GM18861 (cell line): ENCODE measurements at regions not wholly inside any gene's neighbourhood (a gene's known extent, or its start where the extent isn't known, plus 50 kb on each side); places are given as distances from the start of the nearest gene placed in this dataset.
"Not testable (repeated sequence)": the region's sequence is repeated elsewhere in the genome, so short reads cannot be mapped to it uniquely, and the experiment has no call there.

Experiments used
- ATAC-seq: cut with Tn5 transposase; IDR thresholded peaks from one replicate; pipeline ENCODE4 v1.9.1; 2021; ENCODE audit not compliant: unreplicated experiment

DNA sequence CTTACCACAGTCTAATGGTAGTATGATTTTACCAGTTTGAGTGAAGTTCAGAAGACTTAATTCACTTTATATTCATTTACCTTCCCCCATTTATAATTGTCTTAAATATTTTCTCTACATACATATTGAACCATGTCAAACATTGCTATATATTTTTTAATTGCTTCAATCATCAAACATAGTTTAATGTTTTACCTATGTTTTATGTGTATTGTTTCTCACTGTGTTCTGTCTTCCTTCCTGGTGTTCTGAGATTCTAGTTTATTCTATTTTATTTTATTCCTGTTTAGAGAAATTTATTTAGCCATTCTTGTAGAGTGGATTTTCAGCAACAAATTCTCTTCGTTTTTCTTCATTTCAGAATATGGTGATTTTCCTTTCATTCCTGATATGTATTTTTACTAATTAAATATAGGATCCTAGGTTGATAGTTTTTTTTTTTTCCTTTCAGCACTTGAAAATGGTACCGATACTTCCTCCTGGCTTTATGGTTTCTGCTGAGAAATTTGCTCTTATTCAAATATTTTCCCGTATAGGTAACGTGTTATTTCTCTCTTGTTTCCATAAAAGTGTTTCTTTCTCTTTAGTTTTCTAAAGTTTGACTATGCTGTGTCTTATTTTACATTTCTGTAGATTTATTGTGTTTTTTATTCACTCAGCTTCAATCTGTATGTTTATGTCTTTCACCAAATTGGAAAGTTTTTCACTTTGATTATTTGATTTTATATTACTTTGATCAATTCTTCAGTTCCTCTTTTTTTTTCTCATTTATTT lies 201.8 kb upstream of the AGR3 start:
- no peak for ATAC-seq

DNA sequence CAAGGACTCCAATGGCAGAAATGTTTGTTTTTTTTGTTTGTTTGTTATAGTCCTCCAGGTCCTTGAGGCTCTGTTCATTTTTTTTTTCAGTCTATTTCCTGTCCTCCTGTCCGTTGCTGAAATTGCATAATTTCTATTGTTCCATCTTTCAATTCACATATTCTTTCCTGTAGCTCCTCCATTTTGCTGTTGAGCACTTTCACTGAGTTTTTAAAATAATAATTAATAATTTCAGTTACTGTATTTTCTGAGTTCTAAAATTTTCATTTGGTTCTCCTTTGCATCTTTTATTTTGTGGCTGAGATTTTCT lies 202.3 kb upstream of the AGR3 start:
- ATAC-seq = no peak

DNA sequence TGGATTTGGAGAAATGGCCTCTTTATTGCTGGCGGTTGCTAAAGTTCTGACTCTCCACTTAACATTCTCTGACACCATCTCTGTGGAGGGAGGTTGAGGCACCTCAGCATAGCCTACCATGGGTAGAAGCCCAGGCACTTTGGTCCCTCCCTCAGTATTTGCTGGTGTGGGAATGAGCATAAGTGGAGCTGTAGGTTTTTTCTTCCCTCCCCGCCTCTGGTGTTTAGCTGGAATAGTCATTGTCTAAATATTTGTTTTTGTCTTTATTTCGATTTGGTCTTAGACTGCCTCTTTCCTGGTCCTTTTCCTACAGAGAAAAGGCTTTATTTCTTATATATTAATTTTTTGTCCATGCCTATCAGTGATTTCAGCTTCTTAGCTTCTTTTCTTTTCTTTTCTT lies 203.4 kb upstream of the AGR3 start:
- no peak for ATAC-seq

DNA sequence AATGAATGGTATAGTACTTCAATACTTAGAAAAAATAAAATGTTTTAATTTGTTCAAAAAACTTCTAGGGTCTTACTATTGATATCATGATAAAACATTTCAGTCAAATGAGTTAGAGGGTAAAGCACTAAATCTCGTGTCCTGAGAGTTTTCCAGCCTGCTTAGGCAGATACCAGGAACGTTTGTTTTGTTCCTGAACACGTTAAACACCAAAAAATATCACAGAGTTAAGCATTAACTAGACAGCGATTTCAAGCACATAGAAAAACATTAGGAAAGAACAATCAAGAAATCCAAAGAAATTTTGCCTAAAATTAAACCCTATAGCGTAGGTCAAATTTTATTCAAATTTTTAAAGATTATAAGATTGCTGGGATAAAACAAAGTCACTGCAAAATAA lies 204.6 kb upstream of the AGR3 start:
- ATAC-seq = no peak

DNA sequence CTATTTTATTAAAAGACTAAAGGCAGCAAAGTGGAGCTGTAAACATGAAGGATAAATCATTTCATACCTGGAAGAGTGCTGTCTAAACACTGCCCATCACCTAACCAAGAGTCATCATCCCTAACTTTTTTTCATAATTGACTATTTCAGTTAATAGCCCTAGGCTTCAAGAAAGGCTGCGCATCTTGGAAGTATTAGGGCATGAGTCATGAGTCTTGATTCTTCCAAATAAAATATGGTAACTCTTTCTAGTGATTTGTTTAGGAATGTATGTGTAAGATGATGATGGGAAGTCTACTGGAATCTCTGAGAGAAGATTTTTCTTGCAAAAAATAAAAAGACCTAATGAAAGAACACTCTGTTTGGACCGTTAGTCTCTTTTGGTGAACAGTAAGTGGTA lies 207.7 kb upstream of the AHR start:
- ATAC-seq = no peak

DNA sequence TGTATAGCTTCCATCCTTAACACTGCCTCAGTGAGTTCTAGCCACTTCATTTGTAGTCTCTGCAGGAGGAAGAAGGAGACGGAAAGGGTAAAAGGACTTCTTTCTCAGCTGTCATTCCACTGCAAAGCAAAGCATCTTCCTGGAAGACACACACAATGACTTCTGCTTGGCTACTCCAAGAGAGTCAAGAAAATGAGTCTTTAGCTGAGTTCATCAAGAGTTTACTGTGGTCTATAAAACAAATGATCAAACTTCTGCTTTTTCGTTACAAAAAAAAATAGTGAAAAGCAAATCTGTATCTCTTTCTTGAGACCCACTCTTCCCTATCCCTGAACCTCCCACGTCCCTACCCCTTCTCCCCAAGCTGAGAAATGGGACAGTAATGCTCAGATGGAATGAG lies 205.0 kb upstream of the AHR start:
- no peak for ATAC-seq

DNA sequence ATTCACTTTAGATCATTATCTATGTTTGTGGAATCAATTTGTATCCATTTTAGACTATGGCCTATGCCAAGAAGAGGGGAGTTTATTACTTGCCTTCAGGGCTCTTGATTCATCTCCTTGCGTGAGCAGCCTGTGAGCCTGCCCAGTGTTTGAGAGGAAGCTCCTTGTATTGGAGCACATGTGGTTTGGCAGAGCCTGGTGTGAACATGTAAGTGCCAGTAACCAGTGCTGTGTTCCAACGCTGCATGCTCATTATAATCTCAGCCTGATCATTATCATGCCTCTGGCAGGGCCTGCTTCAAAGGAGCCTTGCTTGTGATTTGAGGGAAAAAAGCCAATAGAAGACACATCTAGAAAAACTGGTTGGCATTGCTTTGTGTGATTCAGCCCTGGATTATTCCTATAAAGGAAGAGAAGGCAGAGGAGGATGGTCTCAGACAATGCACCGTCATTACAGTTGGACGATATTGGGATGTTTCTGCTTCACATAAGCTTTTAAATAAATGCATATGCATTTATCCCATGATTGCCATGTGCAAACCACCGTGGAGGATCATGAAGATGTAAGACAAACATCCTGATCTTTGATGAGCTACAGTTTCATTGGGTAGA lies 203.4 kb upstream of the AHR start:
- ATAC-seq = no peak

DNA sequence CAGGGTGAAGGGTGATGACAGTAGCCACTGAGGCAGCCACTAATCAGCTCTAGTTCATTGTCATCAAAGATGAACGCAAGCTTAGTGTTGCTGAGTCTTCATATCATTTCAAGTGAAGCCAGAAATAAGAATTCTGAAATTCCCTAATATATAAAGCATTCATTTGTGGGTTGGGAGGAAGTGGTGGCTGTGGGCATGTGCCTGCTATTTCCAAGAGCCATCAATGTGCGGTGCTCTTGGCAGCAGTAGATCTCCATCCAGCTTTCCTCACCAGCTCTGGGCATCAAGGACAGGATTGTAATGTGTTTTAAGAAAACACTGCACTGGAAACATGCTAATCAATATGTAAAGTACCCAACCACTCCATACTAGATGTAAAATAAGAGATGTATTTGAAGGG lies 202.5 kb upstream of the AHR start:
- ATAC-seq = no peak

DNA sequence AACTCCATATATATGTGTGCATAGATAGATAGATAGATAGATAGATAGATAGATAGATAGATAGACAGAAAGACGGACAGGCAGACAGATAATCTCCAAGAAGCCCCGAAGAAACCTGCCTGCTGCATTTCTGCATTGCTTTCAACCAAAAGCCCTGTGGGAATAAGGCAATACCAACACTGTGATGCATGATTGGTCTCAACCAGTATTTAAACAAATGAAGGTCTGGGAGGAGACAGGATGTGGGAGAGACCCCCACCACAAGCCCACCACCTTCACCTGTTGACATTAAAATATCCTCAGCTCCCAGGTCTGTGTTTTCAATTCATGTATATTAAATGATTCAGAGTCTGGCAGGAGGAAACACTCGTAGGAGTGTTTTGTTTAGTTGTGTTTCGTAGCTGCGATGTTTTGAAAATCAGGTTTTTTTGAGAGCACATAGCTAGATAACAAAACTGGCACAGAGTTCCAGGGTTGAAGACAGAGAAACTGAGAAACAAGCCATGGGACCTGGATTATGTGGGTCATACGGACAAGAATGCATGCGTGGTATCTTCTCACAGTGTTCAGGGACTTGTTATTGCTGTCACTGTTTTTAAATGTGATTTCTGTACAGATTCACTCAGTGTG lies 200.7 kb upstream of the AHR start:
- no peak for ATAC-seq

DNA sequence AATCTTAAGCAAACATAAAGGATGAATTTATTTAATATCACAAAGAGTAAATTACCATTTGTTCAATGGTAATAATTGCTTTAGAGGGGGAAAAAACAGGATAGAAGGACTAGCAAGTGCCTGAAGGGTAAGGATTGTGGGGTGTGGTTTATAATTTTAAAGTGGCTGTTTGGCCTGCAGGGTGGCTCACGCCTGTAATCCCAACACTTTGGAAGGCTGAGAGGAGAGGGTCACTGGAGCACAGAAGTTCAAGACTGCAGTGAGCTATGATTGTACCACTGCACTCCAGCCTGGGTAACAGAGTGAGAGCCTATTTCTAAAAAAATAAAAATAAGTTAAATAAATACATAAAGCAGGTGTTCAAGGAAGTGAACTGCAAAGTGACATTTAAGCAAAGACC lies 199.9 kb upstream of the AHR start:
- no peak for ATAC-seq

DNA sequence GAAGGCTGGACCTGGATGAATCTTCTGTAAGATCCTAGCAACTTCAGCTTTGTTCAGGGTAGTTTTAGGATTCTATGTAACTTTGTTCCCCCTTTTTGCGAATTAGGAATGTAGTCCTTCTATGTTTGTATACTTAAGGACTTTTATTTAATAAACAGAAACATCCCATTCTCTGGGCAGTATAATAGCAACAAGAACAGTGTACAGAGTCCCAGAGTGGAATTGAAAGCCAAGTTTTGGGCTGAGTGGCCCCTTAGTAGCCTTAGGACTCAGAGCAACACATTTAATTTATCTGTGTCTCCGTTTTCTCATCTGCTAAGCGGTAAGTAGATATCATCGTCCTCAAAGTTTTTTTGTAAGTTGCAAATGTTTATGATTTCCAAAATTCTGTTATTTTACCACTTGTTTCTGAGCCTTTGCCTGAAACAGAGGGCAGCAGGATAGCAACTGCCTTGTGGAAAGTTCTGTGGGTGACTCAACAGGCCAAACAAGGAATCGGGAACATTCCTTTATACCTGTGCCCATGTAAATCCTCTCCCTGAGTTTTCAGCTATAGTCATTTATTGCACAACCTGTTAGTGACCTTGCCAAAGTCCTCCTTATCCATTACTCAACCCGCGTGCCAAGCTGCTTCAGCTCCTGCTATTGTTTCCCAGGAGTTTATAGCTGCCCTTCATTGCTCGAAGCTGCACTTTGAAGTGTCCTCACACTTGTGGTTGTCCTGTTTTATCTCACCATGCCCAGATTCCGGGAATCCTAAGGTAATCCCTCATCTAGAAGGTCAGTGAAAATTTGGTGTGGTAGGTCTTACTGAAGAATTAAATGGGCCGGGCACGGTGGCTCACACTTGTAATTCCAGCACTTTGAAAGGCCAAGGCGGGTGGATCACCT lies 199.1 kb upstream of the AHR start:
- ATAC-seq = no peak

DNA sequence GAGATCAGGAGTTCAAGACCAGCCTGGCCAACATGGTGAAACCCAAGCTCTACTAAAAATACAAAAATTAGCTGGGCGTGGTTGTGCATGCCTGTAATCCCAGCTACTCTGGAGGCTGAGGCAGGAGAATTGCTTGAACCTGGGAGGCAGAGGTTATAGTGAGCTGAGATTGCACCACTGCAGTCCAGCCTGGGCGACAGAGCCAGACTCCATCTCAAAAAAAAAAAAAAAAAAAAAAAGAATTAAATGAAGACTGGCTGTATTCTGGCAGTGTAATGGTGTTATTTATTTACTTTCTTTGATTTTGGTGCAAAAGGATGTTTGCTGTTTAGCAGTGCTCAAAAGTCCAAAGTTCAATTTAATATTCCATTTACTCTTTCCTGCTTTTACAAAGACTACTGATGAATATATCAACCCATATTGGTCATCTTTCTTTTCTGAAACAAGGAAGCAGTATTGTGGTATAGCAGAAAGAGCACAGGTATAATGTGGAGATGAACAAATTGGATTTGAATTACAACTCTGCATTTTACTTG lies 198.4 kb upstream of the AHR start:
- ATAC-seq = not testable (repeated sequence)

DNA sequence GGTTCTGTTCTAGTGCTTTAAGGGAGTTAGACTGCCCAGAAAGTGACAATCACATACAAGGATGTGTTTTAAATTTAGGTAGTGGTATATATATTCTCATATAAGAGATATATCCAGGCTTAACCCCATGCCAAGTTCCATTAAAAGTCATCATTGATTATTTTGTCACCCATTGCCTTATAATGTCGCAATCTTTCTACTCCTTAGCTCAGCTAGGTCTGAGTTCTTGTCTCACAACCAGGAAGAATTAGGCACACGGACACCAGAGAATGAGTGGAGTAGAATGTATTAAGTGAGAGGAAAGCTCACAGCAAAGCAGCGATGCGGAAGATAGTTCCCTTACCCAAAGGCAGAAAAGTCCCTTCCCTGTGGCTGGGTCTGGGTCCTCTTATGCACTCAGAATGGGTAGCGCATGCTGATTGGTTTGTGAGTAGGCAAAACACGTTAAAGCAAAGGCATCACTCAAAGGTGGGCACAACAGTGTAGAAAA lies 197.2 kb upstream of the AHR start:
- no peak for ATAC-seq

DNA sequence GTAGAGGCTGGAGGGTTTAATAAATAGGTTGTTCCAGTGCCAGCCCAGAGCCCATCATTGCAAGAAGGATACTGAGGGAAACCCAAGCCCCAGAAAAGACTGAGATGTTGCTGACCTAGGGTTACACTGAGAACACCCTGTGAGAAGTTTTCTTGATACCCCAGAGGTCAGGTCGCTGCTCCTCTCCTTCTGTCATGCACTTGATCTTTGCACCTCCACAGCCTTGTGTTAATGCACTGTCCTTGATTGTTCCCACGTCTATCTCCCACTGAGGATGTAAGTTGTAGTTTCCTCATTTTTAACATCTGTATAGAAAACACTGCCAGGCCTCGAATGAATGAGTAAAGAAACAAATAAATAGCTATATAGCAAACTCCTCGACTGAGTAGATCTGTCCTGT lies 195.3 kb upstream of the AHR start:
- ATAC-seq = no peak

DNA sequence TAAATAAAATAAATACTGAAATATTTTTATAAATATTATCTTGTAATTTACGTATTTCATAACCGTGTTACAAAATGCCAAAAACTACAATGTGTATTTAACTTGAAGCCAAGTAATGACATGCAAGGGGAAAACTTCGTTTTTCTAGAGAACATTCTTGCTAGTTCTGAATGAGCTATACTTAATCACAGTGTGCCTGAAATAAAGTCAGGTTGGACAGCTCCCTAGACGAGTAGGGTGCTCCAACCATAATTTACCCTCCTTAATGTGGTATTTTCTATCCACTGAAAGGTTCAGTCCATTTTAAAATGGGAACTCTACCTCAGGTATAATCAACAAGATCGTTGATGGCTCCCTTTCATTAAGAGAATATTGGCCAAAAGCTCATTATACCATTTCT lies 194.5 kb upstream of the AHR start:
- ATAC-seq = no peak

DNA sequence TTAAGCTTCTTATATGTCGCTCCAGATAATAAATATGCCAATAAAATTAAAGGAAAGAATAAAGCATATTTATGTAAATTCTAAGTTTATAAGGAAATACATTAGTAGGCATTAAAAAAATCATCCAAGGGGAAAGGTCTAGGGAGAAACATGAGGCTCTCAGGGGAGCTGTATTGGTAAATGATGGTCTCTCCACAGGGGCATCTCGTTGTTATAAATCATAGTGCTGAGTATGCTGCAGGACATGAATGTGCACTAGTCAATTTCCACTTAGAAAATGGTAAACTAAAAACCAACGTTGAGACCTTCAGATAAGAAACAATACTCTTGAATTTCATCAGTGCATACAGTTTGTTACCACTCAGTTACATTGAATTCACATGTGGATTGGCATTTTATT lies 194.0 kb upstream of the AHR start:
- ATAC-seq = no peak

DNA sequence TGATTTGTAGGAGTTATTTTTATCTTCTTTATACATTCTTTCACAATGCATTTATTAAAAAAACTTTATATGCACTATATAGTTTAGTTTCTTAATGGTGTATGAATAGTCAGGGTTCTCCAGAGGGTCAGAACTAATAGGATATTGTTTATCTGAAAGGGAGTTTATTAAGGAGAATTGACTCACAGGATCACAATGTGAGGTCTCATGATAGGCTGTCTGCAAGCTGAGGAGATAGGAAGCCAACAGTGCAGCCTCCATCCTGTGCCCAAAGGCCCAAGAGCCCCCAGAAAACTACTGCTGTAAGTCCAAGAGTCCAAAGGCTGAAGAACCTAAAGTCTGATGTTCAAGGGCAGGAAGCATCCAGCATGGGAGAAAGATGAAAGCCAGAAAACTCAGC lies 192.8 kb upstream of the AHR start:
- ATAC-seq = no peak

DNA sequence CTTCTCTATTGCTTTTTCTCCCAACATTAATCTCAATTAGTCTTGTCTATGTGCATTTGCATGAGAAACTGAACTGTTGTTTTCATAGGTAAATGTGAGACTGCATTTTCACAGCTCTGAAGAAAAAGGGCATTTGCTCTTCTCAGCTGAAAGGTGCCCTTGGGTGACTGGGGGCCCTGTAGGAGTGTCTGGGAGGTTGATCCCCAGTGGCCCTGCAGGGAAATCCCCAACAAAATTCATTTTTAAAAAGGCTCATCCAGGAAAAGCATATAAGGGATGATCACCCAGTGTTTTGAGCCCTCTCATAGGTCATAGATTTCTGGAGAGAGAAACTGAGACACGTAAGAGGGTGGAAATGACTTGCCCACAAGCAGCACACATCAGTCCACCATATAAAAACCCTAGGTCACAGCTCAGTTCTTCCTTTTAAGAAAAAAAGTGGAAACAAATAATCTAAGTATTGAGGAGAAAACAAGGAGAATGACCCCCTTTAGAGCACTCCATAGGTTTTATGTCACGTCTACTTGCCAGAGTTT lies 190.3 kb upstream of the AHR start:
- no peak for ATAC-seq

DNA sequence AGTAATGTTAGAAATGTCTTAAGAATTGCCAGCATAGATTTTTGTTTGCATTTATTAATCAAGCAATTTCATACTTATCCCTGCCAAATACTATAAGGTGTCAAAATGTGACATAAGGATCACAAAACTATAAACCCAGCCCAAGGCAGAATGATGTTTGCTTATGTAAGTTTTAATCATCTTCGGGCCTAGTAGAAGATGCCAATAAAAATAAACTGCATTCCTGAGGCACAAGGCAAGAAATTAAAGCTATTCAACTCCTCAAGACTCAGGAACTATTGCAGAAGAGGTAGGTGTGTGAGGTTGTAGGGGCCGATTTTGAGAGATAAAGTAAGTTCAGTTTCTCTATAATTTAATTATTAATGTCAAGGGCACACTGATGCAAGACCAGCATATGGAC lies 189.4 kb upstream of the AHR start:
- ATAC-seq = no peak

DNA sequence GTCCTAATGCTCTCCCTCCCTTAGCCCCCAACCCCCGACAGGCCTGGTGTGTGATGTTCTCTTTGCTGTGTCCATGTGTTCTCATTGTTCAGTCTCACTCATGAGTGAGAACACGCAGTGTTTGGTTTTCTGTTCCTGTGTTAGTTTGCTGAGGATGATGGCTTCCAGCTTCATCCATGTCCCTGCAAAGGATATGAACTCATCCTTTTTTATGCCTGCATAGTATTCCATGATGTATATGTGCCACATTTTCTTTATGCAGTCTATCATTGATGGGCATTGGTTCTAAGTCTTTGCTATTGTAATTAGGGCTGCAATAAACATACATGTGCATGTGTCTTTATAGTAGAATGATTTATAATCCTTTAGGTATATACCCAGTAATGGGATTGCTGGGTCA lies 184.7 kb upstream of the AHR start:
- ATAC-seq = not testable (repeated sequence)

DNA sequence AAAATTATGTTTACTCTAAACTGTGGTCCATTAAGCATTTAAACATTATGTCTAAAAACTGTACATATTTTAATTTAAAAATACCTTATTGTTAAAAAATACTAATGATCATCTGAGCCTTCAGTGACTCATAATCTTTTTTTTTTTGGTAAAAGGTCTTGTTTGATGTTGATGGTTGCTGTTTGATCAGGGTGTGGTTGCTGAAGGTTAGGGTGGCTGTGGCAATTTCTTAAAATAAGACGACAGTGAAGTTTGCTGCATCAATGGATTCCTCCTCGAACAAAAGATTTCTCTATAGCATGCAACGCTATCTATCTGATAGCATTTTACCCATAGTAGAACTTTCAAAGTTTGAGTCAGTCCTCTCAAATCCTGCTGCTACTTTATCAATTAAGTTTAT lies 180.0 kb upstream of the AHR start:
- no peak for ATAC-seq
